ENCODE measurements at regions not wholly inside any gene's neighbourhood (a gene's known extent, or its start where the extent isn't known, plus 50 kb on each side); places are given as distances from the start of the nearest gene placed in this dataset.

- H3K36me3 ChIP-seq: no peaks in the 10 kb centered on the region
- no peak overlapping the region for H3K27ac ChIP-seq
- H3K4me1 ChIP-seq: no peaks in the 10 kb centered on the region
- intact Hi-C loops (cut with DNase I): no loop called here
- ATAC-seq: no peak
- H3K27me3 ChIP-seq: no peaks in the 10 kb centered on the region
- no peak for TF ChIP-seq CTCF (IDR thresholded peaks at IDR 0.05)
- H3K9me3 ChIP-seq: no peaks in the 10 kb centered on the region
- DNase-seq: no peak
- 72 to 78% methylated on average over 2 of the region's 2 CpGs for whole genome bisulfite sequencing, 2 donors
- H3K4me3 ChIP-seq: no peak overlapping the region
Measured at GRCh38 chr5:88051148-88051547, 217.5 kb downstream of the TMEM161B start.

DNA sequence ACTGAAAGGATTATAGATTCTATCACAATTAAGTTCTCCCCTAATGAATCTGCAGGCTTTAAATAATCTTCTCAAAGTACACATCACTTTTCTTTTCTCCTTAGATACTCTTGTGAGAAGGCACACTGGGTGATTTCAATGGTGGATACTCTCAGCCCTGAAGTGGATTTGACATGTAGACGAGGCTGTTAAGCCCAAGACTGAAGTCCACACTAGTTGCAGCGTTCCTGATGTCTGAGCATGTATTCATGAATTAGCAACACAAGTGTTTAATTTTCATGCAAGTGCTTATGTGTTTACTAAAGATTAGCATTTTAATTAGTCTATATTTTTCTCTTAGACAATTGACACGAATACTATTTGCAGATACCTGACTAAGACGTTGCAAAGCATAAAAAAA, 218.9 kb downstream of the TMEM161B start:
- DNase-seq (no peak), ATAC-seq (no peak)
- no peaks in the 10 kb centered on the region for H3K36me3 ChIP-seq
- H3K27ac ChIP-seq: no peak overlapping the region
- H3K27me3 ChIP-seq: no peaks in the 10 kb centered on the region
- TF ChIP-seq CTCF (IDR thresholded peaks at IDR 0.05): no peak
- no peaks in the 10 kb centered on the region for H3K4me1 ChIP-seq
- WGBS, 2 donors: 18% methylated on average over 4 of the region's 4 CpGs
- H3K4me3 ChIP-seq: no peak overlapping the region
- no peaks in the 10 kb centered on the region for H3K9me3 ChIP-seq
- intact Hi-C loops (cut with DNase I): no loop called here

DNA sequence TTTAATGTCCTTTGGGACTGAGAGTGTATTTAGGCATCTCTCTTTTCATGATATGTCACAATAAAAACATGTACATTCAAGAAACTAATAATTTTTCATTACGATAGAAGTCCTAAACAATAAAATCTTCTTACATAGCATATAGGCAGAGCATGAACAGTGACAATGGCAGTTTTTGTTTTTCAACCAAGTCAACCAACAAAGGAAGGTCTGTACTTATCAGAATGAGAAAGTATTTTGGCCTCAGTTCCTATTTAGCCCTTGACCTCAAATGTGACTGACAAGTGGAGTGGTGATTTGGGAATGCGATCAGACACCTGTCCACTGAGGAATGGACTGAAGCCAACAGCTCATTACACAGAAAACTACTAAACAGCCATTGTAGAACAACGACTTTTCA, 219.5 kb downstream of the TMEM161B start:
- Histone ChIP-seq H3K36me3 (no peaks in the 10 kb centered on the region), H3K27ac (no peak overlapping the region), H3K27me3 (no peaks in the 10 kb centered on the region), H3K4me1 (no peaks in the 10 kb centered on the region), H3K4me3 (no peak overlapping the region), H3K9me3 (no peaks in the 10 kb centered on the region)
- intact Hi-C loops (cut with DNase I): no loop called here
- no peak for ATAC-seq
- DNase-seq: no peak
- no peak for TF ChIP-seq CTCF (IDR thresholded peaks at IDR 0.05)
- WGBS, 2 donors: 53 to 58% methylated on average over 3 of the region's 3 CpGs

DNA sequence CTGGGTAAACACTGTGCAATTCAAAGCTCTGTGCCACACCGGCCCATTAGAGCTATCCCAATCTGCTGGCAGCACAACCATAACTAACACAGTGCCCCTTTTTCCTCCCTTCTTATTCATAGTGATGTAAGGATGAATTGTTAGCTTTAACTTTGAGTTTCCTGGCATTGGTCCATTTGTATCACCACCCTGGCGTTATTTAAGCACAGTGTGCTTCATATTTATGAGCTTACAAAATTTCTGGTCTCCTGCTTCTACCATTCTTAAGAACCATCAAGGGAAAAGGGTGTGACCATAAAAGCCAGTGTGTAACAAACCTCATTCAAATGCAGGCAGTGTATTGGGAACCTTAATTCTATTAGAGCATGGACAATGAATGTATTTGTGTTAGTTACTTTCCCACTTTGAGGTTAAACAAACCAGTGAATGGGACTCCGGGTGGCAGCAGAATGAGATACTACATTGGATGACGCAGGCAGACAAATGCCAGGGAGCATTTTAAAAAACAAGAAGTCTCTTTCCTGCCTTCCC, 222.6 kb downstream of the TMEM161B start:
- Histone ChIP-seq H3K27ac (no peak overlapping the region), H3K27me3 (no peaks in the 10 kb centered on the region), H3K9me3 (no peaks in the 10 kb centered on the region), H3K4me3 (no peak overlapping the region), H3K36me3 (no peaks in the 10 kb centered on the region), H3K4me1 (no peaks in the 10 kb centered on the region)
- ATAC-seq: no peak
- WGBS, 2 donors: 74% methylated on average over 4 of the region's 4 CpGs
- no peak for TF ChIP-seq CTCF (IDR thresholded peaks at IDR 0.05)
- DNase-seq: no peak
- intact Hi-C loops (cut with DNase I): no loop called here

All from heart right ventricle (tissue), 16 donors.